CD4-positive, CD25-positive, alpha-beta regulatory T cell (primary cell): ENCODE measurements at regions not wholly inside any gene's neighbourhood (a gene's known extent, or its start where the extent isn't known, plus 50 kb on each side); places are given as distances from the start of the nearest gene placed in this dataset.

Experiments used
- ATAC-seq, 2 donors: fragments of 150-1000 bp; cut with Tn5 transposase; one replicate each; pipeline ENCODE4 v1.10.0; 2021; ENCODE audit warnings: low read depth in 2 of 2, moderate number of reproducible peaks in 2 of 2, moderate library complexity in 1 of 2
- DNase-seq, 3 donors: peaks; one replicate each; pipeline versions ENCODE4 v3.0.0 to v3.0.0-alpha.2; 2012 to 2022; ENCODE audit warnings: mixed read lengths in 1 of 3
- H3K27ac ChIP-seq: one replicate; pipeline ENCODE4 v1.7.0; 2013; ENCODE audit warnings: mild to moderate bottlenecking, low read length; ENCODE audit not compliant: insufficient read depth, poor library complexity, severe bottlenecking
- H3K27me3 ChIP-seq: one replicate; pipeline ENCODE4 v1.7.0; 2013; ENCODE audit warnings: low read length; ENCODE audit not compliant: control insufficient read depth, insufficient read depth
- H3K36me3 ChIP-seq: one replicate; pipeline ENCODE4 v1.7.0; 2013; ENCODE audit warnings: mild to moderate bottlenecking, low read length, moderate library complexity; ENCODE audit not compliant: control insufficient read depth, insufficient read depth
- H3K4me1 ChIP-seq: 2 replicates; pipeline ENCODE4 v1.7.0; 2013; ENCODE audit warnings: mild to moderate bottlenecking, low read length; ENCODE audit not compliant: insufficient read depth, control insufficient read depth, poor library complexity, severe bottlenecking
- H3K4me3 ChIP-seq: one replicate; pipeline ENCODE4 v1.7.0; 2013; ENCODE audit warnings: low read depth, mild to moderate bottlenecking, low read length, moderate library complexity
- H3K9me3 ChIP-seq, 2 experiments: 1 replicate in 1 of 2; 2 replicates in 1 of 2; pipeline ENCODE4 v1.7.0; 2013; ENCODE audit warnings: low read length in 2 of 2, mild to moderate bottlenecking in 1 of 2, moderate library complexity in 1 of 2; ENCODE audit not compliant: control insufficient read depth in 2 of 2
- H3K27ac Mint-ChIP-seq, 3 donors: one replicate each; pipeline ENCODE4 v1.8.0; 2020 to 2022; ENCODE audit warnings: mild to moderate bottlenecking in 3 of 3, mixed read lengths in 3 of 3, moderate library complexity in 2 of 3
- H3K27me3 Mint-ChIP-seq: one replicate; pipeline ENCODE4 v1.8.0; 2022; ENCODE audit warnings: mild to moderate bottlenecking, mixed read lengths
- H3K36me3 Mint-ChIP-seq: one replicate; pipeline ENCODE4 v1.8.0; 2020; ENCODE audit warnings: mixed read lengths
- H3K4me1 Mint-ChIP-seq, 4 donors: one replicate each; pipeline ENCODE4 v1.8.0; 2020 to 2022; ENCODE audit warnings: mixed read lengths in 4 of 4, mild to moderate bottlenecking in 1 of 4
- H3K4me3 Mint-ChIP-seq, 4 donors: one replicate each; pipeline ENCODE4 v1.8.0; 2020 to 2022; ENCODE audit warnings: mild to moderate bottlenecking in 4 of 4, mixed read lengths in 4 of 4, moderate library complexity in 3 of 4
- H3K9me3 Mint-ChIP-seq, 7 donors: one replicate each; pipeline ENCODE4 v1.8.0; 2020 to 2022; ENCODE audit warnings: mixed read lengths in 7 of 7, mild to moderate bottlenecking in 3 of 7, moderate library complexity in 2 of 7

GRCh38 chr3:187590861-187591576 lies 79.2 kb downstream of the SST start:
- no peaks in the 10 kb centered on the region for H3K9me3 ChIP-seq
- no peak overlapping the region for H3K27ac ChIP-seq
- no peak overlapping the region for H3K27ac Mint-ChIP-seq
- H3K4me3 ChIP-seq, result no peak overlapping the region
- H3K4me1 Mint-ChIP-seq, result no peaks in the 10 kb centered on the region
- H3K9me3 Mint-ChIP-seq, result peaks cover 0 to 2% (median 0%) of the 10 kb centered on the region in 7 donors
- H3K36me3 Mint-ChIP-seq, result no peaks in the 10 kb centered on the region
- H3K27me3 ChIP-seq, result peaks cover 3% of the 10 kb centered on the region
- no peaks in the 10 kb centered on the region for H3K36me3 ChIP-seq
- no peak for DNase-seq
- H3K4me1 ChIP-seq, result no peaks in the 10 kb centered on the region
- no peak overlapping the region for H3K4me3 Mint-ChIP-seq
- no peak for ATAC-seq
- H3K27me3 Mint-ChIP-seq, result peaks cover 24% of the 10 kb centered on the region

- peaks cover 0 to 7% (median 0%) of the 10 kb centered on the region in 7 donors for H3K9me3 Mint-ChIP-seq
- H3K4me3 ChIP-seq, result no peak overlapping the region
- peaks cover 9% of the 10 kb centered on the region for H3K27me3 ChIP-seq
- H3K27ac ChIP-seq, result no peak overlapping the region
- ATAC-seq (no peak), DNase-seq (no peak)
- H3K4me1 ChIP-seq, result no peaks in the 10 kb centered on the region
- no peaks in the 10 kb centered on the region for H3K36me3 ChIP-seq
- peaks cover 11% of the 10 kb centered on the region for H3K27me3 Mint-ChIP-seq
- H3K36me3 Mint-ChIP-seq, result no peaks in the 10 kb centered on the region
- no peak overlapping the region for H3K27ac Mint-ChIP-seq
- H3K9me3 ChIP-seq, result no peaks in the 10 kb centered on the region
- no peaks in the 10 kb centered on the region for H3K4me1 Mint-ChIP-seq
- no peak overlapping the region for H3K4me3 Mint-ChIP-seq
These were observed 83.1 kb downstream of the SST start for GRCh38 chr3:187587076-187587475.

- peaks cover 6% of the 10 kb centered on the region for H3K27me3 ChIP-seq
- Mint-ChIP-seq H3K27me3 (peaks cover 9% of the 10 kb centered on the region), H3K4me1 (no peaks in the 10 kb centered on the region), H3K9me3 (peaks cover 0 to 7% (median 0%) of the 10 kb centered on the region in 7 donors), H3K36me3 (no peaks in the 10 kb centered on the region), H3K4me3 (no peak overlapping the region), H3K27ac (no peak overlapping the region)
- H3K36me3 ChIP-seq, result no peaks in the 10 kb centered on the region
- H3K27ac ChIP-seq, result no peak overlapping the region
- no peaks in the 10 kb centered on the region for H3K9me3 ChIP-seq
- ATAC-seq, result no peak
- DNase-seq, result no peak
- H3K4me3 ChIP-seq, result no peak overlapping the region
- no peaks in the 10 kb centered on the region for H3K4me1 ChIP-seq
These were observed 84.0 kb downstream of the SST start for GRCh38 chr3:187586226-187586625.

- ATAC-seq, result no peak
- Histone ChIP-seq H3K4me1 (no peaks in the 10 kb centered on the region), H3K9me3 (no peaks in the 10 kb centered on the region), H3K36me3 (no peaks in the 10 kb centered on the region), H3K27me3 (no peaks in the 10 kb centered on the region), H3K4me3 (no peak overlapping the region), H3K27ac (no peak overlapping the region)
- Mint-ChIP-seq H3K4me1 (no peaks in the 10 kb centered on the region), H3K9me3 (peaks cover 0 to under 1% (median 0%) of the 10 kb centered on the region in 7 donors), H3K27ac (no peak overlapping the region), H3K27me3 (peaks cover 6% of the 10 kb centered on the region), H3K36me3 (no peaks in the 10 kb centered on the region), H3K4me3 (no peak overlapping the region)
- no peak for DNase-seq
These were observed 97.8 kb downstream of the SST start for GRCh38 chr3:187572441-187572840.

GRCh38 chr3:187571701-187572100 lies 98.5 kb downstream of the SST start:
- no peaks in the 10 kb centered on the region for H3K36me3 Mint-ChIP-seq
- H3K4me3 Mint-ChIP-seq, result no peak overlapping the region
- no peak for DNase-seq
- no peak for ATAC-seq
- Histone ChIP-seq H3K27ac (no peak overlapping the region), H3K27me3 (no peaks in the 10 kb centered on the region), H3K9me3 (no peaks in the 10 kb centered on the region), H3K4me1 (no peaks in the 10 kb centered on the region), H3K36me3 (no peaks in the 10 kb centered on the region), H3K4me3 (no peak overlapping the region)
- H3K4me1 Mint-ChIP-seq, result no peaks in the 10 kb centered on the region
- H3K27me3 Mint-ChIP-seq, result peaks cover 6% of the 10 kb centered on the region
- no peak overlapping the region for H3K27ac Mint-ChIP-seq
- no peaks in the 10 kb centered on the region for H3K9me3 Mint-ChIP-seq

- Mint-ChIP-seq H3K9me3 (no peaks in the 10 kb centered on the region), H3K4me1 (no peaks in the 10 kb centered on the region), H3K27me3 (peaks cover 11% of the 10 kb centered on the region), H3K27ac (no peak overlapping the region), H3K36me3 (no peaks in the 10 kb centered on the region), H3K4me3 (no peak overlapping the region)
- Histone ChIP-seq H3K36me3 (no peaks in the 10 kb centered on the region), H3K9me3 (no peaks in the 10 kb centered on the region), H3K27me3 (no peaks in the 10 kb centered on the region), H3K4me3 (no peak overlapping the region), H3K4me1 (no peaks in the 10 kb centered on the region), H3K27ac (no peak overlapping the region)
- ATAC-seq (no peak), DNase-seq (no peak)
These were observed 99.4 kb downstream of the SST start for GRCh38 chr3:187570776-187571175.

- H3K27me3 ChIP-seq, result no peaks in the 10 kb centered on the region
- ATAC-seq, result no peak
These were observed 102.0 kb downstream of the SST start for GRCh38 chr3:187568171-187568570.

GRCh38 chr3:187567661-187568121 lies 102.5 kb downstream of the SST start:
- ATAC-seq, result no peak
- peaks cover 25% of the 10 kb centered on the region for H3K27me3 Mint-ChIP-seq

More at GRCh38 chr3:187568171-187568570, 102.0 kb downstream of the SST start:
- H3K27me3 Mint-ChIP-seq, result peaks cover 25% of the 10 kb centered on the region
- peaks cover 0 to 5% (median 0%) of the 10 kb centered on the region in 4 donors for H3K4me1 Mint-ChIP-seq
- no peaks in the 10 kb centered on the region for H3K9me3 Mint-ChIP-seq
- H3K36me3 Mint-ChIP-seq, result no peaks in the 10 kb centered on the region
- DNase-seq, result no peak
- no peaks in the 10 kb centered on the region for H3K4me1 ChIP-seq
- no peak overlapping the region for H3K27ac ChIP-seq
- no peak overlapping the region for H3K4me3 Mint-ChIP-seq
- H3K9me3 ChIP-seq, result no peaks in the 10 kb centered on the region
- no peaks in the 10 kb centered on the region for H3K36me3 ChIP-seq
- no peak overlapping the region for H3K4me3 ChIP-seq
- no peak overlapping the region for H3K27ac Mint-ChIP-seq

More at GRCh38 chr3:187567661-187568121, 102.5 kb downstream of the SST start:
- DNase-seq, result no peak
- no peaks in the 10 kb centered on the region for H3K36me3 ChIP-seq
- H3K27me3 ChIP-seq, result no peaks in the 10 kb centered on the region
- no peaks in the 10 kb centered on the region for H3K4me1 ChIP-seq
- no peaks in the 10 kb centered on the region for H3K9me3 Mint-ChIP-seq
- H3K27ac ChIP-seq, result no peak overlapping the region
- no peak overlapping the region for H3K27ac Mint-ChIP-seq
- H3K4me3 ChIP-seq, result no peak overlapping the region
- H3K4me3 Mint-ChIP-seq, result no peak overlapping the region
- no peaks in the 10 kb centered on the region for H3K36me3 Mint-ChIP-seq
- H3K4me1 Mint-ChIP-seq, result peaks cover 0 to 5% (median 0%) of the 10 kb centered on the region in 4 donors
- H3K9me3 ChIP-seq, result no peaks in the 10 kb centered on the region
